ENCODE measurements at regions not wholly inside any gene's neighbourhood (a gene's known extent, or its start where the extent isn't known, plus 50 kb on each side); places are given as distances from the start of the nearest gene placed in this dataset.

DNA sequence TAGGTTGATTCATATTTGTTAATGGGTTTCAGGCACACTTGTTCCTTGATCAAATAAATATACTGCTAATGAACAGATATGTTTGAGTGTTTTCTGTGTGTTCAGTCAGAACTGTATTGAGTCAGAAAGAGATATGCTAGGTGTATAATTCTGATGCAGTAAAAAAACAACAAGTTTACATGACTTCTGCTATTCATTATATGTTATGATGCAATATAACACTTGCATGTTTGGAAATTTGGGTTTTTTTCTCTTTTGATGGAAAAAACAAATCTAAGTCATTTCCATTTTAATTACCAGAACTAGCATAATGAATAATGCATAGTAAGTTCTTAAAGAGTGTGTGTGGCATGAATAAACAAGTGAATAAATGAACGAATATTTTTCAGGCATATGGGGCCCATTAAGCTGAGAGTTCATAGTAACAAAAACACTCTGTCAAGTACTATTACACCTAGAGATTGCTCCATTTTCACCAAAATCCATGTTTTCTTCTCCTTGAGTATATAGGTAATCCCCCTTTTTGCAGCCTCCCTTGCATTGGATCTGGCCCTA is 208.3 kb upstream of the NT5E start:
- TF ChIP-seq POLR2A (IDR thresholded peaks at IDR 0.05; ENCODE audit: extremely low read depth, insufficient read length) (no peak), MYC (IDR thresholded peaks at IDR 0.05; ENCODE audit: low read depth, low read length) (no peak)
- TF ChIP-seq, protein P1, sequence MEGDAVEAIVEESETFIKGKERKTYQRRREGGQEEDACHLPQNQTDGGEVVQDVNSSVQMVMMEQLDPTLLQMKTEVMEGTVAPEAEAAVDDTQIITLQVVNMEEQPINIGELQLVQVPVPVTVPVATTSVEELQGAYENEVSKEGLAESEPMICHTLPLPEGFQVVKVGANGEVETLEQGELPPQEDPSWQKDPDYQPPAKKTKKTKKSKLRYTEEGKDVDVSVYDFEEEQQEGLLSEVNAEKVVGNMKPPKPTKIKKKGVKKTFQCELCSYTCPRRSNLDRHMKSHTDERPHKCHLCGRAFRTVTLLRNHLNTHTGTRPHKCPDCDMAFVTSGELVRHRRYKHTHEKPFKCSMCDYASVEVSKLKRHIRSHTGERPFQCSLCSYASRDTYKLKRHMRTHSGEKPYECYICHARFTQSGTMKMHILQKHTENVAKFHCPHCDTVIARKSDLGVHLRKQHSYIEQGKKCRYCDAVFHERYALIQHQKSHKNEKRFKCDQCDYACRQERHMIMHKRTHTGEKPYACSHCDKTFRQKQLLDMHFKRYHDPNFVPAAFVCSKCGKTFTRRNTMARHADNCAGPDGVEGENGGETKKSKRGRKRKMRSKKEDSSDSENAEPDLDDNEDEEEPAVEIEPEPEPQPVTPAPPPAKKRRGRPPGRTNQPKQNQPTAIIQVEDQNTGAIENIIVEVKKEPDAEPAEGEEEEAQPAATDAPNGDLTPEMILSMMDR (IDR thresholded peaks at IDR 0.05; ENCODE audit: low read depth, low read length), result no peak
- TF ChIP-seq, protein P2, sequence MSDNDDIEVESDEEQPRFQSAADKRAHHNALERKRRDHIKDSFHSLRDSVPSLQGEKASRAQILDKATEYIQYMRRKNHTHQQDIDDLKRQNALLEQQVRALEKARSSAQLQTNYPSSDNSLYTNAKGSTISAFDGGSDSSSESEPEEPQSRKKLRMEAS (IDR thresholded peaks at IDR 0.05; ENCODE audit: low read depth, low read length), result no peak
